ENCODE measurements at regions not wholly inside any gene's neighbourhood (a gene's known extent, or its start where the extent isn't known, plus 50 kb on each side); places are given as distances from the start of the nearest gene placed in this dataset.
A peak's percentile ranks its signal among the peaks of the same experiment; 100 is the strongest.

DNA sequence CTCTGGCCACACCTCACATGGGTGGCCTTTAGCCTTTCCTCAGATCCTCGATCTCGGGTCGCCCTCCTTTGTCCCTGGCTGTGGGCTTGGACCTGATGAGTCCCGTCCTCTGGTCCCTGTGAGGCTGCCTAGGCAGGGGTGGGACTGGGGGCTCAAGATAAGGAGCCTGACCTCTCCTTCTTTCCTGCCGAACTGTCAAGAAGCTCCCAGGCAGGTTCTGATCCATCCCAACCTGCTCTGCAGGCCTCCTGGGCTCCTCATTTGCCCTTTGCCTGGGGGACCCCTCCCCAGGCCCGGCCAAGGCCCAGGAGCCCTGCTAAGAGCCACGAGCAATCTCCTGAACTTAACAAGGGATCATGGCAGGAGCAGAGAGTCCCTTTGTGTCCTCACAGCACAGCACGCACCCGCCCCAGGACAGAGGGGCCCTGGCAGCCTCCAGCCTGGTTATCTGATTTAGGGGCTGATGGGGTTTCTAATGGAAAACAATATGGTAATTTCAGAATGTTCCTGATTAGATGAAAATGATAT is 82.4 kb upstream of the POU3F1 start:
- no peak for DNase-seq
- no peak for TF ChIP-seq CTCF (IDR thresholded peaks at IDR 0.05 in 8 of 11, conservative IDR thresholded peaks at IDR 0.05 in 3 of 11)
- no peak for TF ChIP-seq POLR2AphosphoS5 (IDR thresholded peaks at IDR 0.05)
- no peak for TF ChIP-seq POLR2A (IDR thresholded peaks at IDR 0.05)
- Histone ChIP-seq H3K4me3 (no peak overlapping the region), H3K4me1 (peaks cover 0 to 10% (median 0%) of the 10 kb centered on the region in 6 donors), H3K36me3 (no peaks in the 10 kb centered on the region), H3K27ac (no peak overlapping the region), H3K9me3 (no peaks in the 10 kb centered on the region), H3K27me3 (replicated peaks in 1 of 7) (peaks cover 0 to 53% (median 11%) of the 10 kb centered on the region in 7 donors)
- intact Hi-C loops (cut with DNase I; ENCODE audit: low total_unique reads): no loop called here
- 87 to 96% (median 88%) methylated on average over 7 to 9 of the region's 9 CpGs for WGBS, 5 donors

DNA sequence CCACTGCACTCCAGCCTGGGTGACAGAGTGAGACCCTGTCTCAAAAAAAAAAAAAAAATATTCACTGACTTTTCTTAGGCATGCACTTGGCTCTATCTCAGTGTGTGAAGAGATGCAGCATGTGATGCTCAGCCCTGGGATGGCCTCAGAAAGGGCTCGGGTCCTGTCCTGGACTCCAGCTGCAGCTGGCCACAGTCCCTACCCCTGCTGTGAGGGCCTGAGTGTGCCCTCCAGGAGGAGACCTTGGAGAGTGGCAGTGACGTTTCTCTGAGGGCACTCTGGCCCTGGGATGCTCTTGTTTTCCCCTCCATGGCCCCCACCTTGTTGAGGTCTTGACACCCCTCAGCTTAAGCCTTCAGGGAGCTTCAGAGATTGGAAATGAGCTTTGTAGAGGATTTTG is 81.9 kb upstream of the POU3F1 start:
- intact Hi-C loops (cut with DNase I; ENCODE audit: low total_unique reads): no loop called here
- no peak for TF ChIP-seq CTCF (IDR thresholded peaks at IDR 0.05 in 8 of 11, conservative IDR thresholded peaks at IDR 0.05 in 3 of 11)
- TF ChIP-seq POLR2A (IDR thresholded peaks at IDR 0.05): no peak
- TF ChIP-seq POLR2AphosphoS5 (IDR thresholded peaks at IDR 0.05): no peak
- Histone ChIP-seq H3K4me3 (no peak overlapping the region), H3K9me3 (no peaks in the 10 kb centered on the region), H3K36me3 (no peaks in the 10 kb centered on the region), H3K4me1 (peaks cover 0 to 8% (median 0%) of the 10 kb centered on the region in 6 donors), H3K27ac (no peak overlapping the region), H3K27me3 (replicated peaks in 1 of 7) (peaks cover 0 to 51% (median 6%) of the 10 kb centered on the region in 7 donors)
- no peak for DNase-seq
- WGBS, 5 donors: 75 to 92% (median 79%) methylated on average over 2 of the region's 2 CpGs

- WGBS, 5 donors: 59 to 86% (median 74%) methylated on average over 2 of the region's 2 CpGs
- Histone ChIP-seq H3K4me1 (peaks cover 0 to 7% (median 0%) of the 10 kb centered on the region in 6 donors), H3K4me3 (no peak overlapping the region), H3K27me3 (replicated peaks in 1 of 7) (peaks cover 0 to 40% (median 0%) of the 10 kb centered on the region in 7 donors), H3K27ac (no peak overlapping the region), H3K9me3 (no peaks in the 10 kb centered on the region), H3K36me3 (no peaks in the 10 kb centered on the region)
- intact Hi-C loops (cut with DNase I; ENCODE audit: low total_unique reads): no loop called here
- no peak for TF ChIP-seq POLR2A (IDR thresholded peaks at IDR 0.05)
- TF ChIP-seq CTCF (IDR thresholded peaks at IDR 0.05 in 8 of 11, conservative IDR thresholded peaks at IDR 0.05 in 3 of 11): no peak
- TF ChIP-seq POLR2AphosphoS5 (IDR thresholded peaks at IDR 0.05): no peak
- DNase-seq: no peak
Measured at GRCh38 chr1:38127428-38127827, 80.8 kb upstream of the POU3F1 start.

- no peak overlapping the region for H3K27ac ChIP-seq
- no peak overlapping the region for H3K4me3 ChIP-seq
- DNase-seq: peak; percentile 18
- 84 to 93% (median 91%) methylated on average over 8 of the region's 8 CpGs for WGBS, 5 donors
- intact Hi-C loops (cut with DNase I; ENCODE audit: low total_unique reads): no loop called here
- H3K27me3 ChIP-seq (replicated peaks in 1 of 7): peaks cover 0 to 36% (median 0%) of the 10 kb centered on the region in 7 donors
- no peaks in the 10 kb centered on the region for H3K9me3 ChIP-seq
- no peak for TF ChIP-seq POLR2AphosphoS5 (IDR thresholded peaks at IDR 0.05)
- TF ChIP-seq CTCF (IDR thresholded peaks at IDR 0.05 in 8 of 11, conservative IDR thresholded peaks at IDR 0.05 in 3 of 11): no peak
- TF ChIP-seq POLR2A (IDR thresholded peaks at IDR 0.05): no peak
- H3K4me1 ChIP-seq: peaks cover 0 to 2% (median 0%) of the 10 kb centered on the region in 6 donors
- no peaks in the 10 kb centered on the region for H3K36me3 ChIP-seq
Measured at GRCh38 chr1:38126970-38127369, 80.4 kb upstream of the POU3F1 start.

Measured in spleen (tissue), 11 donors.